Muscle of leg (tissue), 3 donors: ENCODE measurements at regions not wholly inside any gene's neighbourhood (a gene's known extent, or its start where the extent isn't known, plus 50 kb on each side); places are given as distances from the start of the nearest gene placed in this dataset.

Experiments
- DNase-seq: peaks from one replicate; pipeline ENCODE4 v3.0.0; 2013
- H3K27ac ChIP-seq: one replicate; pipeline ENCODE4 v1.5.1; 2013; ENCODE audit warnings: mild to moderate bottlenecking, low read length, control low read depth
- H3K27me3 ChIP-seq: one replicate; pipeline ENCODE4 v1.6.1; 2013; ENCODE audit warnings: low read length; ENCODE audit not compliant: control insufficient read depth, insufficient read depth
- H3K36me3 ChIP-seq: one replicate; pipeline ENCODE4 v1.6.1; 2013; ENCODE audit warnings: low read length; ENCODE audit not compliant: control insufficient read depth, insufficient read depth
- H3K4me1 ChIP-seq: one replicate; pipeline ENCODE4 v1.6.1; 2013; ENCODE audit warnings: low read length; ENCODE audit not compliant: control insufficient read depth, insufficient read depth
- H3K4me3 ChIP-seq: one replicate; pipeline ENCODE4 v1.5.1; 2013; ENCODE audit warnings: low read length, control low read depth
- H3K9me3 ChIP-seq: replicated peaks from 2 replicates; pipeline ENCODE4 v1.6.1; 2013; ENCODE audit warnings: low read depth, low read length; ENCODE audit not compliant: control insufficient read depth
- WGBS: methylation state at CpG from one replicate; pipeline ENCODE4 v1.1.5; 2013; ENCODE audit warnings: missing lambda C conversion rate; ENCODE audit not compliant: insufficient coverage; 5-methylcytosine and 5-hydroxymethylcytosine counted together

DNA sequence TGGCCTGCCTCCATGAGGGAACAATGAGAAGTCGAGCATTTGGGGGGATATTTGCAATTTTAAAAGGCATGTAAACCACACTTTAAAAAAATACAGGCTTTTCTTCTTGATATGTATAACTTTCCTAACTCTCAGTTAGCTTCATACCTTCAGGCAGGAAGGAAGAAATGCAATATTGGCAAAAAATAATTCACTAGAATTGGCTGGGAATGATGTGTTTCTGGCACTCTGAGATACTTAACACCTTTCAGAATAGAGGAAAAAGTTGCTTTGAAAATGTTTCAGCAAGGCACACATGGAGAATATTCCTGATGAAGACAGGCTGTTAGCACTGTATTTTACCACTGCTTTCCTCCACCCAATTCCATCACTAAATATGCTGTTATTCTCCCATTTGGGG, 747.6 kb downstream of the HDGFL1 start:
- Histone ChIP-seq H3K4me1 (peaks cover 2% of the 10 kb centered on the region), H3K36me3 (no peaks in the 10 kb centered on the region), H3K27me3 (no peaks in the 10 kb centered on the region), H3K9me3 (no peaks in the 10 kb centered on the region), H3K4me3 (no peak overlapping the region), H3K27ac (no peak overlapping the region)
- no peak for DNase-seq
- WGBS: no CpG with 5 or more reads among the region's 1 CpG

GRCh38 chr6:23319582-23319981, 750.2 kb downstream of the HDGFL1 start:
- no peak for DNase-seq
- H3K4me3 ChIP-seq: no peak overlapping the region
- H3K36me3 ChIP-seq: no peaks in the 10 kb centered on the region
- peaks cover 2% of the 10 kb centered on the region for H3K4me1 ChIP-seq
- WGBS: 64% methylated on average over 2 of the region's 3 CpGs
- H3K27ac ChIP-seq: no peak overlapping the region
- no peaks in the 10 kb centered on the region for H3K27me3 ChIP-seq
- no peaks in the 10 kb centered on the region for H3K9me3 ChIP-seq

- no peak overlapping the region for H3K4me3 ChIP-seq
- H3K9me3 ChIP-seq: no peaks in the 10 kb centered on the region
- DNase-seq: peak; percentile 76
- H3K27me3 ChIP-seq: no peaks in the 10 kb centered on the region
- H3K27ac ChIP-seq: no peak overlapping the region
- no CpG with 5 or more reads among the region's 2 CpGs for WGBS
- H3K36me3 ChIP-seq: no peaks in the 10 kb centered on the region
- H3K4me1 ChIP-seq: peaks cover 5% of the 10 kb centered on the region
Measured at GRCh38 chr6:23320471-23321015, 751.2 kb downstream of the HDGFL1 start.

- no CpG with 5 or more reads among the region's 4 CpGs for WGBS
- H3K9me3 ChIP-seq: no peaks in the 10 kb centered on the region
- H3K27me3 ChIP-seq: no peaks in the 10 kb centered on the region
- H3K36me3 ChIP-seq: no peaks in the 10 kb centered on the region
- peak; percentile 75 for DNase-seq
- no peak overlapping the region for H3K27ac ChIP-seq
- peaks cover 7% of the 10 kb centered on the region for H3K4me1 ChIP-seq
- H3K4me3 ChIP-seq: no peak overlapping the region
Measured at GRCh38 chr6:23323897-23324296, 754.5 kb downstream of the HDGFL1 start.

GRCh38 chr6:23325065-23325464, 755.7 kb downstream of the HDGFL1 start:
- Histone ChIP-seq H3K4me3 (no peak overlapping the region), H3K36me3 (no peaks in the 10 kb centered on the region), H3K4me1 (peaks cover 5% of the 10 kb centered on the region), H3K27me3 (no peaks in the 10 kb centered on the region), H3K9me3 (no peaks in the 10 kb centered on the region), H3K27ac (peak overlapping the region; percentile 65)
- 100% methylated on average over 1 of the region's 3 CpGs for WGBS
- peak; percentile 68 for DNase-seq

- peak; percentile 47 for DNase-seq
- H3K27ac ChIP-seq: no peak overlapping the region
- H3K27me3 ChIP-seq: no peaks in the 10 kb centered on the region
- WGBS: no CpG with 5 or more reads among the region's 1 CpG
- H3K36me3 ChIP-seq: no peaks in the 10 kb centered on the region
- H3K4me3 ChIP-seq: no peak overlapping the region
- H3K4me1 ChIP-seq: peaks cover 5% of the 10 kb centered on the region
- no peaks in the 10 kb centered on the region for H3K9me3 ChIP-seq
Measured at GRCh38 chr6:23327621-23328020, 758.3 kb downstream of the HDGFL1 start.

GRCh38 chr6:23329086-23329485, 759.7 kb downstream of the HDGFL1 start:
- H3K4me1 ChIP-seq: peaks cover 5% of the 10 kb centered on the region
- H3K27ac ChIP-seq: no peak overlapping the region
- no peaks in the 10 kb centered on the region for H3K9me3 ChIP-seq
- no peak for DNase-seq
- no CpG with 5 or more reads among the region's 1 CpG for WGBS
- no peaks in the 10 kb centered on the region for H3K36me3 ChIP-seq
- no peak overlapping the region for H3K4me3 ChIP-seq
- no peaks in the 10 kb centered on the region for H3K27me3 ChIP-seq

DNA sequence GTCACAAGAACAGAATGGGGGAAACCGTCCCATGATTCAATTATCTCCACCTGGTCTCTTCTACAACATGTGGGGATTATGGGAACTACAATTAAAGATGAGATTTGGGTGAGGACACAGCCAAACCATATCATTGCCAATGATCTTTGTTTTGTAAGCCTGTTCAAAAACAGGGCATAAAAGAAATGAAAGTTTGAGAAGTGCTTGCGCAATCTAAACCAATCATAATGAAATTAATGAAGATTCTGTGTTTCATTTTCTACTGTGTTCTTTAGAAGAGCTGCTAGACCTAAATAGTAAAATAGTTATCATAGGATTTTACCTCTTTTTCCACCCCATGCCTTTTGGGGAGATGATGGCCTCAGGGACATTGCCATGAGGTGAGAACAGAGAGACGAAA, 761.3 kb downstream of the HDGFL1 start:
- WGBS: no CpG with 5 or more reads among the region's 3 CpGs
- H3K9me3 ChIP-seq: no peaks in the 10 kb centered on the region
- H3K36me3 ChIP-seq: no peaks in the 10 kb centered on the region
- peaks cover under 1% of the 10 kb centered on the region for H3K4me1 ChIP-seq
- H3K27ac ChIP-seq: no peak overlapping the region
- H3K4me3 ChIP-seq: no peak overlapping the region
- no peak for DNase-seq
- H3K27me3 ChIP-seq: no peaks in the 10 kb centered on the region

- WGBS: no CpG with 5 or more reads among the region's 5 CpGs
- H3K27me3 ChIP-seq: no peaks in the 10 kb centered on the region
- H3K4me1 ChIP-seq: no peaks in the 10 kb centered on the region
- H3K9me3 ChIP-seq: no peaks in the 10 kb centered on the region
- no peak overlapping the region for H3K27ac ChIP-seq
- H3K36me3 ChIP-seq: no peaks in the 10 kb centered on the region
- no peak overlapping the region for H3K4me3 ChIP-seq
- peak; percentile 71 for DNase-seq
Measured at GRCh38 chr6:23334360-23334759, 765.0 kb downstream of the HDGFL1 start.

GRCh38 chr6:23335894-23336293, 766.5 kb downstream of the HDGFL1 start:
- Histone ChIP-seq H3K27me3 (no peaks in the 10 kb centered on the region), H3K4me1 (no peaks in the 10 kb centered on the region), H3K36me3 (no peaks in the 10 kb centered on the region), H3K9me3 (no peaks in the 10 kb centered on the region), H3K27ac (no peak overlapping the region), H3K4me3 (no peak overlapping the region)
- no peak for DNase-seq
- no CpG with 5 or more reads among the region's 2 CpGs for WGBS

DNA sequence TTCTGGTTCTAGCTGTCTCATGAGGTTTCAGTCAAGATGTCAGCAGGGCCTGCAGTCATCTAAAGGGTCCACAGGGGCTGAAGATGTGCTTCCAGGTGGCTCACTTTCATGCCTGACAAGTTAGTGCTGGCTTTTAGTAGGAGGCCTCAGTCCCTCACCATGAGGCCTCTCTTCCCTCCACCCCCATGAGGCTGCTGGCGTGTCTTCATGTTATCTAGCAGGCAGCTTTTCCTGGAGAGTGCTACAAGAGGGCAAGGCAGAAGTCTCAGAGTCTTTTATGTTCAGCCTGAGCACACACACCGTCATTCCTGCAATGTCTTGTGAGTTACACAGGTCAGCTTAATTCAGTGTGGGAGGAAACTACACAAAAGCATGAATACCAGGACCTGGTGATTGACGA, 769.9 kb downstream of the HDGFL1 start:
- no peaks in the 10 kb centered on the region for H3K4me1 ChIP-seq
- H3K27me3 ChIP-seq: no peaks in the 10 kb centered on the region
- no peaks in the 10 kb centered on the region for H3K36me3 ChIP-seq
- H3K27ac ChIP-seq: no peak overlapping the region
- H3K4me3 ChIP-seq: no peak overlapping the region
- H3K9me3 ChIP-seq: no peaks in the 10 kb centered on the region
- no CpG with 5 or more reads among the region's 3 CpGs for WGBS
- no peak for DNase-seq
